ENCODE measurements at regions not wholly inside any gene's neighbourhood (a gene's known extent, or its start where the extent isn't known, plus 50 kb on each side); places are given as distances from the start of the nearest gene placed in this dataset.

GRCh38 chrX:43582540-43582913 is 73.6 kb upstream of the MAOA start:
- H3K27me3 ChIP-seq (ENCODE audit: control insufficient read depth, insufficient read depth, low read length) = no peaks in the 10 kb centered on the region
- no peak overlapping the region for H3K4me3 ChIP-seq (ENCODE audit: low read depth, low read length)
- no peak for DNase-seq (ENCODE audit: low read depth)
- ChIA-PET POLR2A (no interaction called here), CTCF (no interaction called here)
- no peak for TF ChIP-seq CTCF (IDR thresholded peaks at IDR 0.05; ENCODE audit: insufficient read depth, low read depth, low read length)
- no peaks in the 10 kb centered on the region for H3K36me3 ChIP-seq (ENCODE audit: control insufficient read depth, insufficient read depth, low read length)

- DNase-seq (ENCODE audit: low read depth) = no peak
- no peak for TF ChIP-seq CTCF (IDR thresholded peaks at IDR 0.05; ENCODE audit: insufficient read depth, low read depth, low read length)
- ChIA-PET CTCF (no interaction called here), POLR2A (no interaction called here)
- no peaks in the 10 kb centered on the region for H3K36me3 ChIP-seq (ENCODE audit: control insufficient read depth, insufficient read depth, low read length)
- H3K27me3 ChIP-seq (ENCODE audit: control insufficient read depth, insufficient read depth, low read length) = no peaks in the 10 kb centered on the region
- no peak overlapping the region for H3K4me3 ChIP-seq (ENCODE audit: low read depth, low read length)
These were observed 70.2 kb upstream of the MAOA start for GRCh38 chrX:43585922-43586321.

GRCh38 chrX:43586830-43587229 is 69.3 kb upstream of the MAOA start:
- ChIA-PET CTCF (no interaction called here), POLR2A (no interaction called here)
- Histone ChIP-seq H3K4me3 (ENCODE audit: low read depth, low read length) (no peak overlapping the region), H3K36me3 (ENCODE audit: control insufficient read depth, insufficient read depth, low read length) (no peaks in the 10 kb centered on the region), H3K27me3 (ENCODE audit: control insufficient read depth, insufficient read depth, low read length) (no peaks in the 10 kb centered on the region)
- TF ChIP-seq CTCF (IDR thresholded peaks at IDR 0.05; ENCODE audit: insufficient read depth, low read depth, low read length) = no peak
- DNase-seq (ENCODE audit: low read depth) = no peak

- Histone ChIP-seq H3K4me3 (ENCODE audit: low read depth, low read length) (no peak overlapping the region), H3K36me3 (ENCODE audit: control insufficient read depth, insufficient read depth, low read length) (no peaks in the 10 kb centered on the region), H3K27me3 (ENCODE audit: control insufficient read depth, insufficient read depth, low read length) (no peaks in the 10 kb centered on the region)
- ChIA-PET POLR2A (no interaction called here), CTCF (interaction anchor here (0.9 kb wide), 1 partner anchor 30 kb away, joined by 3 read pairs; no protein-coding TSS in a partner anchor)
- TF ChIP-seq CTCF (IDR thresholded peaks at IDR 0.05; ENCODE audit: insufficient read depth, low read depth, low read length) = no peak
- DNase-seq (ENCODE audit: low read depth) = no peak
These were observed 66.4 kb upstream of the MAOA start for GRCh38 chrX:43589735-43590134.

GRCh38 chrX:43590150-43590549 is 65.9 kb upstream of the MAOA start:
- H3K27me3 ChIP-seq (ENCODE audit: control insufficient read depth, insufficient read depth, low read length) = no peaks in the 10 kb centered on the region
- no peak for DNase-seq (ENCODE audit: low read depth)
- no peak for TF ChIP-seq CTCF (IDR thresholded peaks at IDR 0.05; ENCODE audit: insufficient read depth, low read depth, low read length)
- H3K4me3 ChIP-seq (ENCODE audit: low read depth, low read length) = no peak overlapping the region
- ChIA-PET CTCF (interaction anchor here (0.9 kb wide), 1 partner anchor 31 kb away, joined by 3 read pairs; no protein-coding TSS in a partner anchor), POLR2A (no interaction called here)
- no peaks in the 10 kb centered on the region for H3K36me3 ChIP-seq (ENCODE audit: control insufficient read depth, insufficient read depth, low read length)

Measured in BJ (cell line).